Right cardiac atrium (tissue), 5 donors: ENCODE measurements at regions not wholly inside any gene's neighbourhood (a gene's known extent, or its start where the extent isn't known, plus 50 kb on each side); places are given as distances from the start of the nearest gene placed in this dataset.
A peak's percentile ranks its signal among the peaks of the same experiment; 100 is the strongest.

Experiments used
- ATAC-seq, 2 donors: fragments of 200-7000 bp; cut with Tn5 transposase; one replicate each; pipeline versions ENCODE4 v1.8.0 to v1.9.1; 2020; ENCODE audit warnings: moderate library complexity in 2 of 2, mild to moderate bottlenecking in 1 of 2
- DNase-seq, 3 donors: peaks; one replicate each; pipeline ENCODE4 v3.0.0-alpha.2; 2020
- H3K27ac ChIP-seq: one replicate; pipeline ENCODE4 v1.5.1; 2013; ENCODE audit warnings: mild to moderate bottlenecking, low read length, control low read depth, moderate library complexity
- H3K27me3 ChIP-seq: one replicate; pipeline ENCODE4 v1.6.1; 2013; ENCODE audit not compliant: control insufficient read depth, insufficient read depth
- H3K4me1 ChIP-seq: one replicate; pipeline ENCODE4 v1.6.1; 2013; ENCODE audit warnings: low read length; ENCODE audit not compliant: control insufficient read depth, insufficient read depth
- H3K4me3 ChIP-seq: one replicate; pipeline ENCODE4 v1.5.1; 2013; ENCODE audit warnings: low read length, control low read depth
- H3K9me3 ChIP-seq: one replicate; pipeline ENCODE4 v1.6.1; 2013; ENCODE audit warnings: low read length; ENCODE audit not compliant: control insufficient read depth
- WGBS: extraction: QIAGEN DNeasy Blood & Tissue Kit; methylation state at CpG from one replicate; pipeline ENCODE4 v1.1.7; 2013; 5-methylcytosine and 5-hydroxymethylcytosine counted together
- intact Hi-C, 4 donors: fragments of 100-400 bp; cut with DNase I; formaldehyde crosslinking; loops; one replicate each; pipeline versions ENCODE4 v1.11.0 to v1.14.0; 2022 to 2023
- donor health status: healthy with polysubstance abuse.
- donor health status: DM: no; HTN: yes; CAD: no.
- donor health status: DM: no; HTN: no; CAD: no.
- donor health status: DM: no; HTN: yes; CAD: no; lungs with severe emphysema.
- donor health status: DM: yes; HTN: yes; CAD: no.

GRCh38 chr13:107516517-107516916 is 698.8 kb downstream of the LIG4 start:
- intact Hi-C loops = no loop called here
- Histone ChIP-seq H3K27me3 (no peaks in the 10 kb centered on the region), H3K4me3 (no peak overlapping the region), H3K9me3 (no peaks in the 10 kb centered on the region), H3K27ac (no peak overlapping the region), H3K4me1 (no peaks in the 10 kb centered on the region)
- 86% methylated on average over 4 of the region's 4 CpGs for WGBS
- no peak for DNase-seq
- no peak for ATAC-seq

- WGBS = 93% methylated on average over 6 of the region's 6 CpGs
- H3K4me1 ChIP-seq = no peaks in the 10 kb centered on the region
- DNase-seq (peak in 1 of 3 donors; percentile 7), ATAC-seq (no peak)
- H3K27me3 ChIP-seq = no peaks in the 10 kb centered on the region
- H3K27ac ChIP-seq = no peak overlapping the region
- intact Hi-C loops = no loop called here
- H3K9me3 ChIP-seq = no peaks in the 10 kb centered on the region
- no peak overlapping the region for H3K4me3 ChIP-seq
These were observed 702.8 kb downstream of the LIG4 start for GRCh38 chr13:107512551-107512950.

- Histone ChIP-seq H3K9me3 (no peaks in the 10 kb centered on the region), H3K27me3 (no peaks in the 10 kb centered on the region), H3K27ac (no peak overlapping the region), H3K4me3 (no peak overlapping the region), H3K4me1 (no peaks in the 10 kb centered on the region)
- intact Hi-C loops = no loop called here
- no peak for ATAC-seq
- no peak for DNase-seq
- WGBS = 86% methylated on average over 5 of the region's 5 CpGs
These were observed 717.7 kb downstream of the LIG4 start for GRCh38 chr13:107497661-107498060.

GRCh38 chr13:107493266-107493665 is 722.1 kb downstream of the LIG4 start:
- no peak for DNase-seq
- 84% methylated on average over 3 of the region's 3 CpGs for WGBS
- Histone ChIP-seq H3K27ac (no peak overlapping the region), H3K9me3 (no peaks in the 10 kb centered on the region), H3K27me3 (no peaks in the 10 kb centered on the region), H3K4me3 (no peak overlapping the region), H3K4me1 (no peaks in the 10 kb centered on the region)
- intact Hi-C loops = no loop called here
- ATAC-seq = no peak

GRCh38 chr13:107482688-107483087 is 732.6 kb downstream of the LIG4 start:
- H3K27ac ChIP-seq = no peak overlapping the region
- intact Hi-C loops = no loop called here
- no peaks in the 10 kb centered on the region for H3K27me3 ChIP-seq
- H3K4me3 ChIP-seq = no peak overlapping the region
- H3K9me3 ChIP-seq = no peaks in the 10 kb centered on the region
- DNase-seq (no peak), ATAC-seq (no peak)
- 81% methylated on average over 5 of the region's 5 CpGs for WGBS
- H3K4me1 ChIP-seq = no peaks in the 10 kb centered on the region

GRCh38 chr13:107480130-107480529 is 735.2 kb downstream of the LIG4 start:
- 88% methylated on average over 1 of the region's 1 CpG for WGBS
- no peaks in the 10 kb centered on the region for H3K4me1 ChIP-seq

GRCh38 chr13:107477772-107478379 is 737.5 kb downstream of the LIG4 start:
- intact Hi-C loops = no loop called here
- no peaks in the 10 kb centered on the region for H3K27me3 ChIP-seq
- ATAC-seq = no peak
- H3K4me3 ChIP-seq = no peak overlapping the region
- no peak for DNase-seq
- H3K9me3 ChIP-seq = no peaks in the 10 kb centered on the region
- H3K4me1 ChIP-seq = no peaks in the 10 kb centered on the region
- no peak overlapping the region for H3K27ac ChIP-seq
- 78% methylated on average over 3 of the region's 3 CpGs for WGBS

More at GRCh38 chr13:107480130-107480529, 735.2 kb downstream of the LIG4 start:
- DNase-seq (no peak), ATAC-seq (no peak)
- Histone ChIP-seq H3K4me3 (no peak overlapping the region), H3K27ac (no peak overlapping the region), H3K27me3 (no peaks in the 10 kb centered on the region), H3K9me3 (no peaks in the 10 kb centered on the region)
- intact Hi-C loops = no loop called here

GRCh38 chr13:107475753-107476453 is 739.4 kb downstream of the LIG4 start:
- intact Hi-C loops = no loop called here
- Histone ChIP-seq H3K9me3 (no peaks in the 10 kb centered on the region), H3K4me1 (no peaks in the 10 kb centered on the region), H3K27ac (no peak overlapping the region), H3K27me3 (no peaks in the 10 kb centered on the region), H3K4me3 (no peak overlapping the region)
- ATAC-seq (no peak), DNase-seq (no peak)
- 89% methylated on average over 3 of the region's 3 CpGs for WGBS

GRCh38 chr13:107473253-107473652 is 742.1 kb downstream of the LIG4 start:
- Histone ChIP-seq H3K27ac (no peak overlapping the region), H3K4me3 (no peak overlapping the region), H3K4me1 (no peaks in the 10 kb centered on the region), H3K9me3 (no peaks in the 10 kb centered on the region), H3K27me3 (no peaks in the 10 kb centered on the region)
- intact Hi-C loops = no loop called here
- no peak for ATAC-seq
- WGBS = 94% methylated on average over 4 of the region's 4 CpGs
- DNase-seq = no peak

- intact Hi-C loops = no loop called here
- Histone ChIP-seq H3K4me1 (no peaks in the 10 kb centered on the region), H3K9me3 (no peaks in the 10 kb centered on the region), H3K4me3 (no peak overlapping the region), H3K27me3 (no peaks in the 10 kb centered on the region), H3K27ac (no peak overlapping the region)
- ATAC-seq = no peak
- 83% methylated on average over 3 of the region's 3 CpGs for WGBS
- DNase-seq = no peak
These were observed 748.8 kb downstream of the LIG4 start for GRCh38 chr13:107466326-107467099.

- H3K27ac ChIP-seq = no peak overlapping the region
- ATAC-seq = no peak
- 61% methylated on average over 2 of the region's 2 CpGs for WGBS
- no peak overlapping the region for H3K4me3 ChIP-seq
- no peak for DNase-seq
- H3K4me1 ChIP-seq = no peaks in the 10 kb centered on the region
- intact Hi-C loops = no loop called here
- no peaks in the 10 kb centered on the region for H3K27me3 ChIP-seq
- no peaks in the 10 kb centered on the region for H3K9me3 ChIP-seq
These were observed 752.8 kb downstream of the LIG4 start for GRCh38 chr13:107462501-107462900.
